CD4-positive, alpha-beta T cell (primary cell): ENCODE measurements at regions not wholly inside any gene's neighbourhood (a gene's known extent, or its start where the extent isn't known, plus 50 kb on each side); places are given as distances from the start of the nearest gene placed in this dataset.

ENCODE experiments used
- ATAC-seq: fragments of 200-7000 bp; cut with Tn5 transposase; one replicate; pipeline ENCODE4 v1.10.0; 2022; ENCODE audit warnings: mild to moderate bottlenecking; ENCODE audit not compliant: poor library complexity
- CTCF ChIA-PET: fragments of 350-600 bp; sonication (Branson Sonifier 250); formaldehyde crosslinking; loops from one replicate; lab custom pipeline; 2021; ENCODE audit warnings: antibody characterized with exemption, inconsistent platforms; lab: Charles Lee
- POLR2A ChIA-PET: fragments of 350-600 bp; sonication (Branson Sonifier 250); formaldehyde crosslinking; loops from one replicate; lab custom pipeline; 2021; ENCODE audit warnings: antibody characterized with exemption, inconsistent platforms; lab: Charles Lee
- DNase-seq, 14 experiments: peaks; one replicate each; pipeline ENCODE4 v3.0.0-alpha.2; 2013 to 2020; ENCODE audit warnings: mixed read lengths in 2 of 14
- H3K27ac ChIP-seq, 2 donors: one replicate each; pipeline versions ENCODE4 v1.5.1 to v1.7.0; 2013; ENCODE audit warnings: low read length in 2 of 2, low read depth in 1 of 2, mild to moderate bottlenecking in 1 of 2
- H3K27me3 ChIP-seq, 2 experiments: 1 replicate in 1 of 2; 2 replicates in 1 of 2; pipeline versions ENCODE4 v1.6.1 to v1.7.0; 2013; ENCODE audit warnings: low read length in 2 of 2, control low read depth in 1 of 2, mild to moderate bottlenecking in 1 of 2, moderate library complexity in 1 of 2; ENCODE audit not compliant: insufficient read depth in 2 of 2, control insufficient read depth in 1 of 2
- H3K36me3 ChIP-seq: one replicate; pipeline ENCODE4 v1.6.1; 2013; ENCODE audit warnings: low read length, control low read depth; ENCODE audit not compliant: insufficient read depth
- H3K4me1 ChIP-seq: one replicate; pipeline ENCODE4 v1.6.1; 2013; ENCODE audit warnings: low read length, control low read depth; ENCODE audit not compliant: insufficient read depth
- H3K4me3 ChIP-seq: one replicate; pipeline ENCODE4 v1.5.1; 2013; ENCODE audit warnings: mild to moderate bottlenecking, low read length, moderate library complexity
- H3K9me3 ChIP-seq, 2 experiments: 1 replicate in 1 of 2; 2 replicates in 1 of 2; pipeline versions ENCODE4 v1.6.1 to v1.7.0; 2013; ENCODE audit warnings: low read length in 2 of 2, mild to moderate bottlenecking in 2 of 2, control low read depth in 1 of 2, moderate library complexity in 1 of 2; ENCODE audit not compliant: control insufficient read depth in 1 of 2, insufficient read depth in 1 of 2
- H3K27ac Mint-ChIP-seq: one replicate; pipeline ENCODE4 v1.8.0; 2020; ENCODE audit warnings: mixed read lengths
- H3K27me3 Mint-ChIP-seq: one replicate; pipeline ENCODE4 v1.8.0; 2021; ENCODE audit warnings: mixed read lengths
- H3K36me3 Mint-ChIP-seq: one replicate; pipeline ENCODE4 v1.8.0; 2021; ENCODE audit warnings: low read depth, mixed read lengths
- H3K4me1 Mint-ChIP-seq: one replicate; pipeline ENCODE4 v1.8.0; 2021; ENCODE audit warnings: low read depth, mixed read lengths
- H3K4me3 Mint-ChIP-seq: one replicate; pipeline ENCODE4 v1.8.0; 2020; ENCODE audit warnings: mild to moderate bottlenecking, mixed read lengths
- H3K9me3 Mint-ChIP-seq: one replicate; pipeline ENCODE4 v1.8.0; 2020; ENCODE audit warnings: mixed read lengths
- intact Hi-C, 2 experiments: fragments of 100-400 bp; cut with DNase I in 1 of 2; cut with micrococcal nuclease in 1 of 2; formaldehyde crosslinking; loops; one replicate each; pipeline versions ENCODE4 v1.15.1 to v1.9.0; 2023 to 2025; cut with DNase I, micrococcal nuclease
- TF ChIP-seq, protein P1 (sequence below): fragments of 200-600 bp; IDR thresholded peaks from one replicate; pipeline ENCODE4 v1.8.0; 2022; ENCODE audit warnings: antibody characterized with exemption, mild to moderate bottlenecking

DNA sequence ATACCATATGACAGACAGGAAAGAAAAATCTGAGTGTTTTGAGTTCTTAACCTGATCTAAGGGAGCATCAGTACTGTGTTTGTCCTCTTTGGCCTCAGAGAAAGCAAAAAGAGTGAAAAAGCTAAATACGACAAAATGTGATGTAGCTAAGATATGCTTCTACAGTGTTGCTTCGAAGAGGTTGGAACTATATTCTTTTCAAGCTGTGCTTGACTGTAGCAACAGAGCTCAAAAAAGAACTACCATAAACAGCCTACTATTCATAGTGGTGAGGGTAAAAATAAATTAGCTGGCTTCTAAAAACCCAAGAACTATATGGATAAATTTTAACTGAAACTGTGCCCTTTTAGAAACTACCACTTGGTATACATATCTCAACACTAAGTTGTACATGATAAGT lies 881.8 kb upstream of the PCDH10 start:
- Mint-ChIP-seq H3K36me3 (no peaks in the 10 kb centered on the region), H3K4me3 (no peak overlapping the region), H3K27ac (no peak overlapping the region), H3K4me1 (no peaks in the 10 kb centered on the region), H3K9me3 (no peaks in the 10 kb centered on the region), H3K27me3 (no peaks in the 10 kb centered on the region)
- DNase-seq: no peak
- Histone ChIP-seq H3K9me3 (no peaks in the 10 kb centered on the region), H3K27me3 (no peaks in the 10 kb centered on the region), H3K27ac (no peak overlapping the region), H3K4me3 (no peak overlapping the region), H3K36me3 (no peaks in the 10 kb centered on the region), H3K4me1 (no peaks in the 10 kb centered on the region)
- ChIA-PET CTCF (no interaction called here), POLR2A (no interaction called here)
- intact Hi-C loops: no loop called here
- TF ChIP-seq, protein P1, sequence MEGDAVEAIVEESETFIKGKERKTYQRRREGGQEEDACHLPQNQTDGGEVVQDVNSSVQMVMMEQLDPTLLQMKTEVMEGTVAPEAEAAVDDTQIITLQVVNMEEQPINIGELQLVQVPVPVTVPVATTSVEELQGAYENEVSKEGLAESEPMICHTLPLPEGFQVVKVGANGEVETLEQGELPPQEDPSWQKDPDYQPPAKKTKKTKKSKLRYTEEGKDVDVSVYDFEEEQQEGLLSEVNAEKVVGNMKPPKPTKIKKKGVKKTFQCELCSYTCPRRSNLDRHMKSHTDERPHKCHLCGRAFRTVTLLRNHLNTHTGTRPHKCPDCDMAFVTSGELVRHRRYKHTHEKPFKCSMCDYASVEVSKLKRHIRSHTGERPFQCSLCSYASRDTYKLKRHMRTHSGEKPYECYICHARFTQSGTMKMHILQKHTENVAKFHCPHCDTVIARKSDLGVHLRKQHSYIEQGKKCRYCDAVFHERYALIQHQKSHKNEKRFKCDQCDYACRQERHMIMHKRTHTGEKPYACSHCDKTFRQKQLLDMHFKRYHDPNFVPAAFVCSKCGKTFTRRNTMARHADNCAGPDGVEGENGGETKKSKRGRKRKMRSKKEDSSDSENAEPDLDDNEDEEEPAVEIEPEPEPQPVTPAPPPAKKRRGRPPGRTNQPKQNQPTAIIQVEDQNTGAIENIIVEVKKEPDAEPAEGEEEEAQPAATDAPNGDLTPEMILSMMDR: no peak
- no peak for ATAC-seq

DNA sequence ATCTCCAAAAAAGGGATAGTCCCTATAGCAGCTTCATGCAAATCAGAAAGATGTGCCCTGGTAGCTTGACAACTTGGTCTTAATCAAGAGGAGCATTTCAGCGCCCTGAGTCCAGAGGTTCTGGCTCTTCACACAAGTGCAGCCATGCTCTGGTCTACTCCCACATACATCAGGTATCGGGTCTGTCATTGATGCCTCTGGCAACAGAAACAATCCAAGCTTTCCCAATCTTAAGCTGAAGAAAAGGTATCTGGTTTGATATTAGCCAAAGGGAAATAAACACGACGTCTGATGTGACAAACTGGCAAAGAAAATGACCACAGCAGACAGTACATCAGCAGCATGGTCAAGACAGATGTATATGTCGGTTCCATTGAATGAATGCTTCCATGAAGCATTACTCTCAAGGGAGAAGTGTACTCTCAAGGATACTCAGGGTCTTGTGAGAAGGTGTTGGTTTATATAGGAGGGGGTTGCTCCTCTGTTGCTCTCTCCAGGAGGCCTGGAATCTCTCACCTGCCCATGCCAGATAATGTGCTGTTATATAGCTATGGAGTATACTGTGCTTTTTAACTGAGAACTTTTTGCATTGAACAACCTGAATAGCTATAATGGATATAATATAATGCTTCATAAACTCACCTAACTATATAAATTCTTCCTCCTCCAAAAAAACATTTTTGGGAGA lies 879.6 kb upstream of the PCDH10 start:
- no peaks in the 10 kb centered on the region for H3K9me3 Mint-ChIP-seq
- no peak for DNase-seq
- H3K4me1 Mint-ChIP-seq: no peaks in the 10 kb centered on the region
- ATAC-seq: no peak
- ChIA-PET CTCF (no interaction called here), POLR2A (no interaction called here)
- H3K27ac Mint-ChIP-seq: no peak overlapping the region
- Histone ChIP-seq H3K9me3 (no peaks in the 10 kb centered on the region), H3K27me3 (no peaks in the 10 kb centered on the region), H3K27ac (no peak overlapping the region), H3K36me3 (no peaks in the 10 kb centered on the region), H3K4me3 (no peak overlapping the region), H3K4me1 (no peaks in the 10 kb centered on the region)
- intact Hi-C loops: no loop called here
- no peaks in the 10 kb centered on the region for H3K27me3 Mint-ChIP-seq
- H3K4me3 Mint-ChIP-seq: no peak overlapping the region
- TF ChIP-seq, protein P1: no peak
- H3K36me3 Mint-ChIP-seq: no peaks in the 10 kb centered on the region

DNA sequence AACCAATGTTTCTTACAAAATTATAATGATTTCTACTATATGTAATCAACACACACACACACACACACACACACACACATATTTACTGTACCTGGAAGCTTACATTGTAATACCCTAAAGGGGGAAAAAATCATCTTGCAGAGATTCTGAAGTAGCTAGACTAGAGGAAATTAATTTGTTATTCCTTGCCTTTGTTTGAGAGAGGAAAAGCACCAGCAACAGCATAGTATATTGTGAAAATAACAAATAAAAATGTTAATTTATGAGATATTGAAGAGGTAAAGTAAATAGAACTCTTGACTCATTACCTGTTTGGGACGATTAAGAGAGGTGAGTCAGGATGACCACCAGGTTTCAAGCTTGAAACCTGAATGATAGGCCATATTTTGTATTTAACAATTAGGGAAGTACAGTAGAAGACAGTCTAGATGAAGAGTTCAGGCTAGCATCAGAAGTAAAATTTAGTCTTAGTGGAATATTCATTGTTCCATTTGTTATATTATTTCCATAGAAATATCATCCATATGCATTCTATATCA lies 873.4 kb upstream of the PCDH10 start:
- no peak overlapping the region for H3K4me3 Mint-ChIP-seq
- no peak for DNase-seq
- H3K4me1 ChIP-seq: no peaks in the 10 kb centered on the region
- H3K36me3 ChIP-seq: no peaks in the 10 kb centered on the region
- peaks cover 3% of the 10 kb centered on the region for H3K9me3 Mint-ChIP-seq
- intact Hi-C loops: no loop called here
- no peaks in the 10 kb centered on the region for H3K9me3 ChIP-seq
- TF ChIP-seq, protein P1: no peak
- no peaks in the 10 kb centered on the region for H3K27me3 ChIP-seq
- ATAC-seq: no peak
- H3K4me1 Mint-ChIP-seq: no peaks in the 10 kb centered on the region
- POLR2A ChIA-PET: no interaction called here
- H3K27ac ChIP-seq: no peak overlapping the region
- H3K27ac Mint-ChIP-seq: no peak overlapping the region
- no peak overlapping the region for H3K4me3 ChIP-seq
- CTCF ChIA-PET: no interaction called here
- H3K27me3 Mint-ChIP-seq: no peaks in the 10 kb centered on the region
- H3K36me3 Mint-ChIP-seq: no peaks in the 10 kb centered on the region
